CD4-positive, alpha-beta T cell treated with Interleukin-4 for 4 hours (primary cell): ENCODE measurements at regions not wholly inside any gene's neighbourhood (a gene's known extent, or its start where the extent isn't known, plus 50 kb on each side); places are given as distances from the start of the nearest gene placed in this dataset.

Experiments used
- DNase-seq: peaks from one replicate; pipeline ENCODE4 v3.0.0-alpha.2; 2020

GRCh38 chr6:165081944-165082532 is 227.4 kb downstream of the C6orf118 start:
- DNase-seq, result no peak

DNA sequence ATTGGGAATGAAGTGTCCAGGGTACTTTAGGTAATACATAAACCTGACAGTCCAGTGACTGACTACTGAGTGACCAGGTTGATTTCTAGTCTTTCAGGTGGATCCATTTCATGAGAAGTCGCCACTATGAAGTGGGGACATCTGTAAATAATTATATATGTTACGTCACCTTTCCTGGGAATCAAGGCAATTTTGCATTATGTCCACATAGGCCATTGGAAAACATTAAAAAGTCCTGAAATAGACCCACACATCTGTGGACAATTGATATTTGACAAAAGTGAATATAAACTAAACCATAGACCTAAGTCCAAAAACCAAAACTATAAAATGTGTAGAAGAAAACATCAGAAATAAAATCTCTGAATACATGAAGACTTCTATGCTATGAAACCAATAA is 231.5 kb downstream of the C6orf118 start:
- DNase-seq, result no peak

DNA sequence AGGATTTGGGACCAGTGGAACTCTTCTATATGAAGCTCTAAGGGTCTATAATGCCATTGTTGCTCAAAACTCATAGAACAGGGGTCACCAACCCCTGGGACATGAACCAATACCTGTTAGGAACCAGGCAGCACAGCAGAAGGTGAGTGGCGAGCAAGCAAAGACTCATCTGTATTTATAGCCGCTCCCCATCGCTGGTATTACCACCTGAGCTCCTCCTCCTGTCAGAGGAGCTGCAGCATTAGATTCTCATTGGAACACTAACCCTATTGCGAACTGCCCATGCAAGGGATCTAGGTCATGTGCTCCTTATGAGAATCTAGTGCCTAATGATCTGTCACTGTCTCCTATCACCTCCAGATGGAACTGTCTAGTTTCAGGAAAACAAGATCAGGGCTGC is 237.5 kb downstream of the C6orf118 start:
- DNase-seq, result no peak

- no peak for DNase-seq
These were observed 248.7 kb downstream of the C6orf118 start for GRCh38 chr6:165060720-165061119.

- DNase-seq, result no peak
These were observed 250.4 kb downstream of the C6orf118 start for GRCh38 chr6:165059032-165059431.

- DNase-seq, result no peak
These were observed 253.1 kb downstream of the C6orf118 start for GRCh38 chr6:165056292-165056691.

GRCh38 chr6:165055231-165055630 is 254.2 kb downstream of the C6orf118 start:
- DNase-seq, result no peak

- no peak for DNase-seq
These were observed 256.6 kb downstream of the C6orf118 start for GRCh38 chr6:165052561-165053480.

GRCh38 chr6:165049362-165049761 is 260.0 kb downstream of the C6orf118 start:
- no peak for DNase-seq

GRCh38 chr6:165047952-165048351 is 261.5 kb downstream of the C6orf118 start:
- DNase-seq, result no peak

DNA sequence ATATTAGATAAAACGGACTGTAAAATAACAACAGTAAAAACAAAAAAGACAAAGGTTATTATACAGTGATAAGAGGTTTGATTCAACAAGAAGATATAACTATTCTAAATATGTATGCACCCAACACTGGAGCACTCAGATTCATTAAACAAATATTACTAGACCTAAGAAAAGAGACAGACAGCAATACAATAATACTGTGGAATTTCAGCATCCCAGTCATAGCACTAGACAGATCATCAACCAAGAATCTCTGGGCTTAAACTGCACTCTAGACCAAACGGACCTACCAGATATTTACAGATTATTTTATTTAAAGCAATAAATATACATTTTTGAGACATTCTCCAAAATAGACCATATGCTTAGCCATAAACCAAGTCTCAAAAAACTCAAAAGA is 263.8 kb downstream of the C6orf118 start:
- DNase-seq, result no peak

DNA sequence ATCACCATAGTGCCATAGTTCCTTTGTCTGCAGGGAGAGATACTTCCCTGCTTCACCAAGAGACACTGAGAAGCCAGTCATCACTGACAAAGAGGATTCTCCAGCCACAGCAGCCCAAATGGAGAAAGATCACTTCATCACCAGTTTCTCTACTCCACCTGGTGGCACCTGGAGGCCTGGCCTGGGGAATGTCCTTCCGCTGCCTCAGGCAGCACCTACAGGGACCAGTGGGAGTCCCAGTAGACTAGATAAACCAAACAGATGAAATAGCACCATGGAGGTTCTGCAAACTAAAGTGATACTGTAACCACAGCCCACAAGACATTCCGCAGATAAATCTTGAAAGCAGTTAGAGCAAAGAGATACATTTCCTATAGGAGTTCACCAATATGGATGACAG is 266.5 kb downstream of the C6orf118 start:
- DNase-seq, result no peak

- DNase-seq, result no peak
These were observed 269.0 kb downstream of the C6orf118 start for GRCh38 chr6:165040440-165040839.

- DNase-seq, result no peak
These were observed 275.1 kb downstream of the C6orf118 start for GRCh38 chr6:165034271-165034741.

- DNase-seq, result no peak
These were observed 277.9 kb downstream of the C6orf118 start for GRCh38 chr6:165031502-165031901.

GRCh38 chr6:165025040-165025439 is 284.4 kb downstream of the C6orf118 start:
- DNase-seq, result no peak

GRCh38 chr6:165019681-165020080 is 289.7 kb downstream of the C6orf118 start:
- DNase-seq, result no peak

DNA sequence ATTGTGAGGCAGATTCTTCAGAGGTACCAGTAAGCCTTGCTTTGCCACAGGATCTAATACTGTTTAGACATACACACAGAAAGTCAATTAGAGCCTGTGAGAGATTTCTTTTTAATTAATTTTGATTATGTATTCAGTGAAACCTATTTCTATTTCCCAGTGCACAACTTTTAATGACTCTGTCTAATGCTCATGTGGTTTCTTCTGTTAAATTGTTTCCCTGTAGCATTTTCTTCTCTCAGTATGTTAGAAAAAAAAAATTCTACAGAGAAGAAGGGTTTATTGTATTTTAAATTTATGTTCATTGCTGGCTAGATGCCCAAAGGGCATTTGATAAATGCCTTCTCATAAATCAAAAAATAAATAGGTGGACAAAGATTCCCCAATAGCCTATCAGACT is 293.7 kb downstream of the C6orf118 start:
- DNase-seq, result no peak

- DNase-seq, result no peak
These were observed 295.7 kb downstream of the C6orf118 start for GRCh38 chr6:165013701-165014100.

DNA sequence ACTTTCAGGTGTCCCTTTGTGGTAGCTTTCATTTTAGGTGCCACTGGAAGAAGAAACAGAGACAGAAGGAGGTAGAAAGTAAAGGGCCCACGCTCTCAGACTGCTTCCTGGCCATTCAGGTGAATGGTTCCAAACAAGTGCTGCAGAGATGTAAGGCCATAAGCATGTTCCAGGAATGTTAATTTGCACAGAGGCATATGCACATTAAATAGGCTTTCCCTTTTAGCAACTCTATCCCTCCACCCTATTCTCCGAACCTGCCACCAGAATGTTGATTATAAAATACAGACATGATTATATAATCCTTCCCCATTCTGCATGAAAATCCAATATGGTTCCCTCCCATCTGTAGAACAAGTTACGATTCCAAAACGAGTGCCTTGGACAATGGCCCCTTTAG is 297.2 kb downstream of the C6orf118 start:
- no peak for DNase-seq

DNA sequence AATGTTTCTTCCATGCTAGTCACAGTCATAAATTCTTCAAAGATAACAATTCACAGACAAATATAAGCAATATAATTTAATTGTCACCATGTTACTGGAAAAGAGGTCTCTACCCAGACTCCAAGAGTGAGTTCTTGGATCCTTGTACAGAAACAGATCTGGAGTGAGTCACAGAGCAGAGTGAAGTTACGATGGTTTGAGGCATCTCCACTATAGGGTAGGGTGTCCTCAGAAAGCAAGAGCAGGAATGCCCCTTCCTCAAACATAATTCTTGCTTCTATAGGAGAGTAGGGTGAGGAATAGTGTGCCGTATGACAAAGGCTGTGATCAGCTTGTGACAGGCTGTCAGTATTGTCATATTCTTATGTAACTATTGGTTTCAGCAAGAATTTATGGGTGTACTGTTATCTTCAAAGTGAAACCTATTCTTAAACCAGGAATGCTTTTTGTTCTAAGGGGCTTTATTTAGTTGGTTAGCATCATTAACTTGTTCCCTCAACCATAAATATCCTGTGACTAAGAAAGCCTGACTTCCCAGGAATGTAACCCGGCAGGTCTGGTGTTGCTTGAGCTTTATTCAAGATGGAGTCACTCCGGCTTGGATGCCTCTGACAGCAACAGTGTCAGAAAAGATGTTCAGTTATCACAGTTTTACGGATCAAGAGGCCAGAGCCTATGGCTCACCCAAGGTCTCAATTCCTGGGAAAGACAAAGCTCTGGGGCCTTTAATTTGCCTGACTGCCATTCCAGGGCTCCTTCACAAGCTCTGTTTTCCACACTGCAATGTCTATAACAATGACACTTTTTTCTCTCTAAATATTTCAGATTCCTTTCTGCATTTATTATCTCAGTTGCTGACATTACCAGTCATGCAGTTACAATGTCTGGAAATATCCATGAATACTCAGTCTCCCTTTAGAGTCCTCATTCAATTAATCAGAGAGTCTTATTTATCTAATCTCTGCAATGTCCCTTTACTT is 298.6 kb downstream of the C6orf118 start:
- DNase-seq, result no peak

DNA sequence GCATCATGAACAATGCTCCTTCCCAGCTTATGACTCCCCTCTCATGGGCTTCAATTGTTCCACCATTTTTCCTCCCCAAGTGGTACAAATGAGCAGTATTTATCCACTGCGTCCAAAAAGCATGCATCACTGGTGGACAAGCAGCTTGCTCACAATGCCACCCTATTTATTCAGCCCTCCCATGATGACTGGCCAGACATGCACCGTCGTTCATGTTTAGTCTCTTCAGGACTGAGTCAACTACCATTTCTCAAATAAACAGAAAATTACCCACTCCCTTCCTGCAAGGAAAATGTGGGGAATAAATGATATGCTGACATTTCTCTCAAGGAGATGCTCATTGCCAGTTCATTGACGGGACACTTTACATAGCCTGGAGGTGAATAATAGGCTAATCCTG is 300.4 kb downstream of the C6orf118 start:
- DNase-seq, result no peak

- DNase-seq, result no peak
These were observed 306.5 kb downstream of the C6orf118 start for GRCh38 chr6:165002866-165003265.
